ENCODE measurements at regions not wholly inside any gene's neighbourhood (a gene's known extent, or its start where the extent isn't known, plus 50 kb on each side); places are given as distances from the start of the nearest gene placed in this dataset.

- TF ChIP-seq MGA (IDR thresholded peaks at IDR 0.05) (no peak), BRCA1 (IDR thresholded peaks at IDR 0.05) (no peak), BRCA1 (CRISPR knock-in tag; IDR thresholded peaks at IDR 0.05) (no peak), DEAF1 (CRISPR knock-in tag; IDR thresholded peaks at IDR 0.05) (no peak), HNRNPUL1 (IDR thresholded peaks at IDR 0.05; ENCODE audit: low read length) (no peak), HDGF (IDR thresholded peaks at IDR 0.05) (no peak), GTF3C2 (IDR thresholded peaks at IDR 0.05; ENCODE audit: borderline replicate concordance, extremely low read depth, insufficient read length) (no peak), ZNF280A (IDR thresholded peaks at IDR 0.05; ENCODE audit: low read depth, partially characterized antibody) (no peak), HIVEP1 (CRISPR knock-in tag; IDR thresholded peaks at IDR 0.05) (no peak), CBFB (CRISPR knock-in tag; IDR thresholded peaks at IDR 0.05) (no peak)
Observed at GRCh38 chr16:26594666-26595065, 472.1 kb upstream of the C16orf82 start (continued).
